SK-N-MC (cell line): ENCODE measurements at regions not wholly inside any gene's neighbourhood (a gene's known extent, or its start where the extent isn't known, plus 50 kb on each side); places are given as distances from the start of the nearest gene placed in this dataset.

Experiments used
- DNase-seq: peaks from one replicate; pipeline ENCODE4 v3.0.0-alpha.2; 2011; ENCODE audit warnings: low read depth, low spot score
- H3K27ac ChIP-seq: fragments of 200-600 bp; sonication (generic); 2 replicates; pipeline ENCODE4 v1.5.1; 2016; ENCODE audit warnings: mixed run types
- H3K36me3 ChIP-seq: fragments of 200-600 bp; sonication (generic); 2 replicates; pipeline ENCODE4 v1.6.1; 2017; ENCODE audit warnings: antibody characterized with exemption, low read length, mixed read lengths; ENCODE audit not compliant: insufficient read depth
- H3K4me3 ChIP-seq: fragments of 200-600 bp; sonication (generic); 2 replicates; pipeline ENCODE4 v1.5.1; 2016
- H3K9ac ChIP-seq: fragments of 200-600 bp; sonication (generic); 2 replicates; pipeline ENCODE4 v1.8.0; 2017; ENCODE audit warnings: mixed run types, mixed read lengths; ENCODE audit not compliant: insufficient read length
- H3K9me3 ChIP-seq: fragments of 200-600 bp; sonication (generic); 2 replicates; pipeline ENCODE4 v1.6.1; 2017; ENCODE audit warnings: low read depth, mild to moderate bottlenecking, antibody characterized with exemption, low read length, moderate library complexity, mixed read lengths
- EZH2 ChIP-seq: fragments of 200-600 bp; sonication (generic); IDR thresholded peaks from one replicate; pipeline ENCODE4 v1.6.1; 2017; ENCODE audit warnings: antibody characterized with exemption
- FOXP2 ChIP-seq: optimal IDR thresholded peaks from 2 replicates; pipeline ENCODE3; 2011; ENCODE audit warnings: mild to moderate bottlenecking, moderate library complexity; ENCODE audit not compliant: insufficient read depth; ENCODE audit errors: extremely low read length, control extremely low read depth
- POLR2AphosphoS5 ChIP-seq: IDR thresholded peaks from 2 replicates; pipeline ENCODE4 v1.6.1; 2012; ENCODE audit warnings: mild to moderate bottlenecking, low read depth, low read length, borderline replicate concordance

GRCh38 chr2:136505462-136505861 lies 259.9 kb upstream of the THSD7B start:
- Histone ChIP-seq H3K9ac (no peak overlapping the region), H3K9me3 (no peaks in the 10 kb centered on the region), H3K27ac (no peak overlapping the region), H3K36me3 (no peaks in the 10 kb centered on the region), H3K4me3 (no peak overlapping the region)
- TF ChIP-seq POLR2AphosphoS5 (no peak), EZH2 (no peak), FOXP2 (no peak)
- no peak for DNase-seq

- no peak for DNase-seq
- no peak for TF ChIP-seq POLR2AphosphoS5
- TF ChIP-seq EZH2 = no peak
- no peak for TF ChIP-seq FOXP2
Observed at GRCh38 chr2:136502660-136503059, 262.7 kb upstream of the THSD7B start.

GRCh38 chr2:136497709-136498108 lies 267.6 kb upstream of the THSD7B start:
- Histone ChIP-seq H3K27ac (no peak overlapping the region), H3K9ac (no peak overlapping the region), H3K9me3 (no peaks in the 10 kb centered on the region), H3K36me3 (no peaks in the 10 kb centered on the region), H3K4me3 (no peak overlapping the region)
- DNase-seq = no peak
- TF ChIP-seq EZH2 (no peak), POLR2AphosphoS5 (no peak), FOXP2 (no peak)

More at GRCh38 chr2:136502660-136503059, 262.7 kb upstream of the THSD7B start:
- H3K9ac ChIP-seq = no peak overlapping the region
- no peaks in the 10 kb centered on the region for H3K9me3 ChIP-seq
- H3K4me3 ChIP-seq = no peak overlapping the region
- no peaks in the 10 kb centered on the region for H3K36me3 ChIP-seq
- H3K27ac ChIP-seq = no peak overlapping the region

- DNase-seq = no peak
- H3K9ac ChIP-seq = no peak overlapping the region
- H3K9me3 ChIP-seq = no peaks in the 10 kb centered on the region
- no peak overlapping the region for H3K4me3 ChIP-seq
- H3K36me3 ChIP-seq = no peaks in the 10 kb centered on the region
- no peak overlapping the region for H3K27ac ChIP-seq
- TF ChIP-seq FOXP2 (no peak), POLR2AphosphoS5 (no peak), EZH2 (no peak)
Observed at GRCh38 chr2:136496966-136497365, 268.4 kb upstream of the THSD7B start.

GRCh38 chr2:136495636-136496035 lies 269.7 kb upstream of the THSD7B start:
- no peaks in the 10 kb centered on the region for H3K36me3 ChIP-seq
- no peak overlapping the region for H3K9ac ChIP-seq
- no peak for DNase-seq
- H3K27ac ChIP-seq = no peak overlapping the region
- TF ChIP-seq POLR2AphosphoS5 = no peak
- no peak for TF ChIP-seq FOXP2
- no peak for TF ChIP-seq EZH2
- H3K9me3 ChIP-seq = no peaks in the 10 kb centered on the region
- no peak overlapping the region for H3K4me3 ChIP-seq

GRCh38 chr2:136492901-136493300 lies 272.4 kb upstream of the THSD7B start:
- Histone ChIP-seq H3K27ac (no peak overlapping the region), H3K9ac (no peak overlapping the region), H3K4me3 (no peak overlapping the region), H3K9me3 (no peaks in the 10 kb centered on the region), H3K36me3 (no peaks in the 10 kb centered on the region)
- DNase-seq = no peak
- no peak for TF ChIP-seq FOXP2
- no peak for TF ChIP-seq POLR2AphosphoS5
- TF ChIP-seq EZH2 = no peak

DNA sequence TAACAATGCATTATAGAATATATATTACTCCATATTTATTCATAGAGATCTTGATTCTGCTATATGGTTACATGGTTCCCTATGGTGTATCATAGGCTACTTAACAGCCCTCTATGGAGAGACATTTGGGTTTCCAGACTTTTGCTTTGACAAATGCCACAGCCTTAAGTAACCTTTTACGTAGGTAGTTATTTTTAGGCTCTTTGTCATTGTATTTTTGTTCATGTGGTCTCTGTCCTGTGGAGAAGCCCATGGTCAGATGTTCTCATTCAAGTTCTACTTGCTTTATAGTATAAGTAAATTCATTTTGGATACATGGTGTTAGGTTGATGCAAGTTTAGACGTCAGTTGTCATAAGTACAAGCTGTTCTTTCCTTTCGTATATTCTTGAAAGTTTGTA lies 275.2 kb upstream of the THSD7B start:
- H3K4me3 ChIP-seq = no peak overlapping the region
- no peak for DNase-seq
- H3K36me3 ChIP-seq = no peaks in the 10 kb centered on the region
- H3K9me3 ChIP-seq = no peaks in the 10 kb centered on the region
- no peak overlapping the region for H3K27ac ChIP-seq
- no peak overlapping the region for H3K9ac ChIP-seq
- TF ChIP-seq EZH2 (no peak), POLR2AphosphoS5 (no peak), FOXP2 (no peak)

GRCh38 chr2:136487421-136487820 lies 277.9 kb upstream of the THSD7B start:
- no peak overlapping the region for H3K4me3 ChIP-seq
- TF ChIP-seq POLR2AphosphoS5 = no peak
- TF ChIP-seq FOXP2 = no peak
- no peak for TF ChIP-seq EZH2
- no peak for DNase-seq

GRCh38 chr2:136486115-136486514 lies 279.2 kb upstream of the THSD7B start:
- TF ChIP-seq FOXP2 (no peak), POLR2AphosphoS5 (no peak), EZH2 (no peak)
- Histone ChIP-seq H3K36me3 (no peaks in the 10 kb centered on the region), H3K4me3 (no peak overlapping the region), H3K9ac (no peak overlapping the region), H3K27ac (no peak overlapping the region), H3K9me3 (no peaks in the 10 kb centered on the region)
- no peak for DNase-seq

More at GRCh38 chr2:136487421-136487820, 277.9 kb upstream of the THSD7B start:
- no peak overlapping the region for H3K9ac ChIP-seq
- H3K27ac ChIP-seq = no peak overlapping the region
- no peaks in the 10 kb centered on the region for H3K36me3 ChIP-seq
- no peaks in the 10 kb centered on the region for H3K9me3 ChIP-seq
